ENCODE measurements at regions not wholly inside any gene's neighbourhood (a gene's known extent, or its start where the extent isn't known, plus 50 kb on each side); places are given as distances from the start of the nearest gene placed in this dataset.

GRCh38 chr9:1231998-1232919 is 182.1 kb downstream of the DMRT2 start:
- H3K4me3 ChIP-seq, result peak overlapping the region; percentile 74
- peak; percentile 30 for DNase-seq (ENCODE audit: low read depth, low spot score)
- no peaks in the 10 kb centered on the region for H3K9me3 ChIP-seq (ENCODE audit: low read depth, low read length)
- TF ChIP-seq POLR2AphosphoS5 (IDR thresholded peaks at IDR 0.05; ENCODE audit: borderline replicate concordance, low read depth, low read length), result no peak
- TF ChIP-seq FOXP2 (optimal IDR thresholded peaks at IDR 0.05; ENCODE audit: control extremely low read depth, extremely low read length, insufficient read depth), result no peak
- TF ChIP-seq EZH2 (IDR thresholded peaks at IDR 0.05), result no peak
- peak overlapping the region; percentile 26; the same call in 1 of the 2 replicates for H3K27ac ChIP-seq
- no peaks in the 10 kb centered on the region for H3K36me3 ChIP-seq (ENCODE audit: insufficient read depth, low read length)
- H3K9ac ChIP-seq (ENCODE audit: insufficient read length), result peak overlapping the region; percentile 28

- Histone ChIP-seq H3K9me3 (ENCODE audit: low read depth, low read length) (no peaks in the 10 kb centered on the region), H3K4me3 (no peak overlapping the region), H3K9ac (ENCODE audit: insufficient read length) (no peak overlapping the region), H3K36me3 (ENCODE audit: insufficient read depth, low read length) (no peaks in the 10 kb centered on the region), H3K27ac (no peak overlapping the region)
- no peak for DNase-seq (ENCODE audit: low read depth, low spot score)
- TF ChIP-seq POLR2AphosphoS5 (IDR thresholded peaks at IDR 0.05; ENCODE audit: borderline replicate concordance, low read depth, low read length) (no peak), EZH2 (IDR thresholded peaks at IDR 0.05) (no peak), FOXP2 (optimal IDR thresholded peaks at IDR 0.05; ENCODE audit: control extremely low read depth, extremely low read length, insufficient read depth) (no peak)
These were observed 183.4 kb downstream of the DMRT2 start for GRCh38 chr9:1233568-1233967.

GRCh38 chr9:1235650-1236049 is 185.5 kb downstream of the DMRT2 start:
- DNase-seq (ENCODE audit: low read depth, low spot score), result no peak
- no peak for TF ChIP-seq FOXP2 (optimal IDR thresholded peaks at IDR 0.05; ENCODE audit: control extremely low read depth, extremely low read length, insufficient read depth)
- TF ChIP-seq EZH2 (IDR thresholded peaks at IDR 0.05), result no peak
- TF ChIP-seq POLR2AphosphoS5 (IDR thresholded peaks at IDR 0.05; ENCODE audit: borderline replicate concordance, low read depth, low read length), result no peak
- Histone ChIP-seq H3K9ac (ENCODE audit: insufficient read length) (no peak overlapping the region), H3K36me3 (ENCODE audit: insufficient read depth, low read length) (no peaks in the 10 kb centered on the region), H3K27ac (no peak overlapping the region), H3K9me3 (ENCODE audit: low read depth, low read length) (no peaks in the 10 kb centered on the region), H3K4me3 (no peak overlapping the region)

- Histone ChIP-seq H3K27ac (no peak overlapping the region), H3K36me3 (ENCODE audit: insufficient read depth, low read length) (no peaks in the 10 kb centered on the region), H3K4me3 (no peak overlapping the region), H3K9ac (ENCODE audit: insufficient read length) (no peak overlapping the region), H3K9me3 (ENCODE audit: low read depth, low read length) (no peaks in the 10 kb centered on the region)
- DNase-seq (ENCODE audit: low read depth, low spot score), result no peak
- no peak for TF ChIP-seq EZH2 (IDR thresholded peaks at IDR 0.05)
- TF ChIP-seq POLR2AphosphoS5 (IDR thresholded peaks at IDR 0.05; ENCODE audit: borderline replicate concordance, low read depth, low read length), result no peak
- no peak for TF ChIP-seq FOXP2 (optimal IDR thresholded peaks at IDR 0.05; ENCODE audit: control extremely low read depth, extremely low read length, insufficient read depth)
These were observed 185.9 kb downstream of the DMRT2 start for GRCh38 chr9:1236061-1236460.

GRCh38 chr9:1238407-1238806 is 188.2 kb downstream of the DMRT2 start:
- Histone ChIP-seq H3K27ac (no peak overlapping the region), H3K9me3 (ENCODE audit: low read depth, low read length) (no peaks in the 10 kb centered on the region), H3K36me3 (ENCODE audit: insufficient read depth, low read length) (no peaks in the 10 kb centered on the region), H3K4me3 (no peak overlapping the region), H3K9ac (ENCODE audit: insufficient read length) (no peak overlapping the region)
- no peak for DNase-seq (ENCODE audit: low read depth, low spot score)
- TF ChIP-seq POLR2AphosphoS5 (IDR thresholded peaks at IDR 0.05; ENCODE audit: borderline replicate concordance, low read depth, low read length) (no peak), FOXP2 (optimal IDR thresholded peaks at IDR 0.05; ENCODE audit: control extremely low read depth, extremely low read length, insufficient read depth) (no peak), EZH2 (IDR thresholded peaks at IDR 0.05) (no peak)

- DNase-seq (ENCODE audit: low read depth, low spot score), result no peak
- H3K9ac ChIP-seq (ENCODE audit: insufficient read length), result no peak overlapping the region
- H3K27ac ChIP-seq, result no peak overlapping the region
- H3K36me3 ChIP-seq (ENCODE audit: insufficient read depth, low read length), result no peaks in the 10 kb centered on the region
- H3K9me3 ChIP-seq (ENCODE audit: low read depth, low read length), result no peaks in the 10 kb centered on the region
- no peak overlapping the region for H3K4me3 ChIP-seq
- TF ChIP-seq POLR2AphosphoS5 (IDR thresholded peaks at IDR 0.05; ENCODE audit: borderline replicate concordance, low read depth, low read length) (no peak), FOXP2 (optimal IDR thresholded peaks at IDR 0.05; ENCODE audit: control extremely low read depth, extremely low read length, insufficient read depth) (no peak), EZH2 (IDR thresholded peaks at IDR 0.05) (no peak)
These were observed 198.6 kb downstream of the DMRT2 start for GRCh38 chr9:1248743-1249142.

GRCh38 chr9:1253064-1253979 is 203.2 kb downstream of the DMRT2 start:
- TF ChIP-seq POLR2AphosphoS5 (IDR thresholded peaks at IDR 0.05; ENCODE audit: borderline replicate concordance, low read depth, low read length), result no peak
- Histone ChIP-seq H3K9ac (ENCODE audit: insufficient read length) (no peak overlapping the region), H3K27ac (no peak overlapping the region), H3K4me3 (no peak overlapping the region), H3K9me3 (ENCODE audit: low read depth, low read length) (no peaks in the 10 kb centered on the region), H3K36me3 (ENCODE audit: insufficient read depth, low read length) (no peaks in the 10 kb centered on the region)
- DNase-seq (ENCODE audit: low read depth, low spot score), result no peak

- Histone ChIP-seq H3K27ac (no peak overlapping the region), H3K36me3 (ENCODE audit: insufficient read depth, low read length) (no peaks in the 10 kb centered on the region), H3K9me3 (ENCODE audit: low read depth, low read length) (no peaks in the 10 kb centered on the region), H3K9ac (ENCODE audit: insufficient read length) (no peak overlapping the region), H3K4me3 (no peak overlapping the region)
- TF ChIP-seq FOXP2 (optimal IDR thresholded peaks at IDR 0.05; ENCODE audit: control extremely low read depth, extremely low read length, insufficient read depth), result no peak
- no peak for DNase-seq (ENCODE audit: low read depth, low spot score)
These were observed 203.9 kb downstream of the DMRT2 start for GRCh38 chr9:1254071-1254470.
